ENCODE measurements at regions not wholly inside any gene's neighbourhood (a gene's known extent, or its start where the extent isn't known, plus 50 kb on each side); places are given as distances from the start of the nearest gene placed in this dataset.
"Not testable (repeated sequence)": the region's sequence is repeated elsewhere in the genome, so short reads cannot be mapped to it uniquely, and the experiment has no call there.

GRCh38 chrY:16895396-16895795 is 984.6 kb downstream of the CDY2B start:
- peak; percentile 1 for DNase-seq (ENCODE audit: low read depth)

- no peak for DNase-seq (ENCODE audit: low read depth)
Measured at GRCh38 chrY:16887116-16887515, 992.9 kb downstream of the CDY2B start.

- no peak for DNase-seq (ENCODE audit: low read depth)
Measured at GRCh38 chrY:16860676-16861075, 1019.3 kb downstream of the CDY2B start.

GRCh38 chrY:16841534-16841933 is 1038.5 kb downstream of the CDY2B start:
- DNase-seq (ENCODE audit: low read depth), result peak; percentile 7

GRCh38 chrY:16835206-16835605 is 1044.8 kb downstream of the CDY2B start:
- no peak for DNase-seq (ENCODE audit: low read depth)

GRCh38 chrY:16834696-16835095 is 1045.3 kb downstream of the CDY2B start:
- no peak for DNase-seq (ENCODE audit: low read depth)

- no peak for DNase-seq (ENCODE audit: low read depth)
Measured at GRCh38 chrY:16834151-16834550, 1045.9 kb downstream of the CDY2B start.

GRCh38 chrY:16831766-16832165 is 1048.3 kb downstream of the CDY2B start:
- no peak for DNase-seq (ENCODE audit: low read depth)

GRCh38 chrY:16831364-16831763 is 1048.7 kb downstream of the CDY2B start:
- not testable (repeated sequence) for DNase-seq (ENCODE audit: low read depth)

- DNase-seq (ENCODE audit: low read depth), result no peak
Measured at GRCh38 chrY:16807713-16808112, 1072.3 kb downstream of the CDY2B start.

All from HT1080 (cell line).